ENCODE measurements at regions not wholly inside any gene's neighbourhood (a gene's known extent, or its start where the extent isn't known, plus 50 kb on each side); places are given as distances from the start of the nearest gene placed in this dataset.

DNA sequence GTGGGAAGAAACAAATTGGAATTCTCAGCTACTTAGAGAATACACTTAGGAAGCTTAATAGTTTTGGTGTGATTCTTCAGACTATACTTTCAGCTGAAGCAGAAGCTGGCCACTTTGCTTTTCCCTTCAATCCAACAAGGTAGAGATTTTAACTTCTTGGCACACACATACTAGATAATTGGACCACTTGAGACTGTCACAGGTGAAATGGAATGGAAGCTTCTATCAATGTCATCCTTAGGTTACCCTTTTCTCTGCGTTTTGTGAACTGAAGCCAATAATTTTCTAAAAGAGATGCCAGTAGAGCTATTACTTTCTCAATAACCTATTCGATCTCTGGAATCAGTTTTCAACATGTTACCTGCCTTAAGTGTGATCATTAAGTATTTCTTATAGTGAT is 405.3 kb downstream of the PCDH20 start:
- no peak for TF ChIP-seq POLR2A (IDR thresholded peaks at IDR 0.05)
- TF ChIP-seq, protein P1, sequence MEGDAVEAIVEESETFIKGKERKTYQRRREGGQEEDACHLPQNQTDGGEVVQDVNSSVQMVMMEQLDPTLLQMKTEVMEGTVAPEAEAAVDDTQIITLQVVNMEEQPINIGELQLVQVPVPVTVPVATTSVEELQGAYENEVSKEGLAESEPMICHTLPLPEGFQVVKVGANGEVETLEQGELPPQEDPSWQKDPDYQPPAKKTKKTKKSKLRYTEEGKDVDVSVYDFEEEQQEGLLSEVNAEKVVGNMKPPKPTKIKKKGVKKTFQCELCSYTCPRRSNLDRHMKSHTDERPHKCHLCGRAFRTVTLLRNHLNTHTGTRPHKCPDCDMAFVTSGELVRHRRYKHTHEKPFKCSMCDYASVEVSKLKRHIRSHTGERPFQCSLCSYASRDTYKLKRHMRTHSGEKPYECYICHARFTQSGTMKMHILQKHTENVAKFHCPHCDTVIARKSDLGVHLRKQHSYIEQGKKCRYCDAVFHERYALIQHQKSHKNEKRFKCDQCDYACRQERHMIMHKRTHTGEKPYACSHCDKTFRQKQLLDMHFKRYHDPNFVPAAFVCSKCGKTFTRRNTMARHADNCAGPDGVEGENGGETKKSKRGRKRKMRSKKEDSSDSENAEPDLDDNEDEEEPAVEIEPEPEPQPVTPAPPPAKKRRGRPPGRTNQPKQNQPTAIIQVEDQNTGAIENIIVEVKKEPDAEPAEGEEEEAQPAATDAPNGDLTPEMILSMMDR (IDR thresholded peaks at IDR 0.05), result no peak

All from Peyer's patch (tissue), 4 donors.